SK-N-MC (cell line): ENCODE measurements at regions not wholly inside any gene's neighbourhood (a gene's known extent, or its start where the extent isn't known, plus 50 kb on each side); places are given as distances from the start of the nearest gene placed in this dataset.

Experiments used
- EZH2 ChIP-seq: fragments of 200-600 bp; sonication (generic); IDR thresholded peaks from one replicate; pipeline ENCODE4 v1.6.1; 2017; ENCODE audit warnings: antibody characterized with exemption
- FOXP2 ChIP-seq: optimal IDR thresholded peaks from 2 replicates; pipeline ENCODE3; 2011; ENCODE audit warnings: mild to moderate bottlenecking, moderate library complexity; ENCODE audit not compliant: insufficient read depth; ENCODE audit errors: extremely low read length, control extremely low read depth
- POLR2AphosphoS5 ChIP-seq: IDR thresholded peaks from 2 replicates; pipeline ENCODE4 v1.6.1; 2012; ENCODE audit warnings: mild to moderate bottlenecking, low read depth, low read length, borderline replicate concordance

GRCh38 chr4:174119051-174119450 lies 164.4 kb downstream of the FBXO8 start:
- TF ChIP-seq EZH2 (no peak), POLR2AphosphoS5 (no peak), FOXP2 (no peak)
